ENCODE measurements at regions not wholly inside any gene's neighbourhood (a gene's known extent, or its start where the extent isn't known, plus 50 kb on each side); places are given as distances from the start of the nearest gene placed in this dataset.

DNA sequence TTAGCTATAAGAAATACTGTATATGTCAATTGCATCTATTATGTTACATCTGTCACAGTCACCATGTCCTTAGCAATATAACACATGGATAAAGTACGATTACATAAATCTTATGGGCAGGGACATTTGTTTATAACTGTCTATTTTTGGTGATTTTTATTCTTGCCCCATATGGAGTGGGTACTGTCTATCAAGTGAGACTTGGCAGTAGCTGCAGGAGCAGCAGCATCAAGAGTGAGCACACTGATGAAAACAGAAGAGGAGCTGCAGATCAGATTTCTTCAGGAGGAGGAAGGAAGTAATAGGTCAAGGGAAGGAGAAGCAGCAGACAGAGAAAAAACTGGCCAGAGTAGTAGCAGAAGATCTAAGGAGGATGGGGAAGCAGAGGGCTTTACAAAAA, 516.7 kb downstream of the C6orf118 start:
- no peak overlapping the region for H3K4me3 ChIP-seq (ENCODE audit: low read length in 2 of 2)
- H3K9me3 ChIP-seq (ENCODE audit: control insufficient read depth in 2 of 2, low read length in 2 of 2) = no peaks in the 10 kb centered on the region
- H3K27ac ChIP-seq (ENCODE audit: low read length) = no peak overlapping the region
- H3K36me3 ChIP-seq (ENCODE audit: control insufficient read depth in 2 of 2, insufficient read depth in 2 of 2, low read length in 2 of 2) = no peaks in the 10 kb centered on the region
- no peaks in the 10 kb centered on the region for H3K27me3 ChIP-seq (ENCODE audit: control insufficient read depth in 1 of 2, insufficient read depth in 2 of 2, low read length in 2 of 2)
- H3K4me1 ChIP-seq (ENCODE audit: control insufficient read depth, insufficient read depth, low read length) = peaks cover 8% of the 10 kb centered on the region
- H3K9ac ChIP-seq (ENCODE audit: low read length in 2 of 2) = no peak overlapping the region

DNA sequence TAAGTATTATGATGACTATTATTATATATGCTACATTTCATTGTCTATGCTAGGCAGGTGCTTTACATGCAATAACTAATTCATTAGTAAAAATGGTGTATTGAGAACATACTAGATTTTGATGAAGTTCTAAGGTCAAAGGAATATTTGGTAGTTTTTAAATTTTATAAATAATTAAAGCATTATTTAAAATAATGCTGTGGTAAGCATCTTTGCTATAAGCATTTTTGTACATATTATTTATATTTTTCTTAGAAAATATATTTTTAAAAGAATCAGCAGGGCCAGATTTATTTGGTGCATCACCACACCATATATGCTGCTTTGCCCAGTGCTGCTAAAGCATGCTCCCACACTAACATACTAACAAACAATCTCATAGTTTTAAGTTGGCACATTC, 517.9 kb downstream of the C6orf118 start:
- H3K27ac ChIP-seq (ENCODE audit: low read length) = no peak overlapping the region
- H3K36me3 ChIP-seq (ENCODE audit: control insufficient read depth in 2 of 2, insufficient read depth in 2 of 2, low read length in 2 of 2) = no peaks in the 10 kb centered on the region
- H3K27me3 ChIP-seq (ENCODE audit: control insufficient read depth in 1 of 2, insufficient read depth in 2 of 2, low read length in 2 of 2) = no peaks in the 10 kb centered on the region
- H3K4me1 ChIP-seq (ENCODE audit: control insufficient read depth, insufficient read depth, low read length) = peaks cover 4% of the 10 kb centered on the region
- no peak overlapping the region for H3K9ac ChIP-seq (ENCODE audit: low read length in 2 of 2)
- H3K9me3 ChIP-seq (ENCODE audit: control insufficient read depth in 2 of 2, low read length in 2 of 2) = no peaks in the 10 kb centered on the region
- H3K4me3 ChIP-seq (ENCODE audit: low read length in 2 of 2) = no peak overlapping the region

- no peaks in the 10 kb centered on the region for H3K36me3 ChIP-seq (ENCODE audit: control insufficient read depth in 2 of 2, insufficient read depth in 2 of 2, low read length in 2 of 2)
- H3K4me1 ChIP-seq (ENCODE audit: control insufficient read depth, insufficient read depth, low read length) = no peaks in the 10 kb centered on the region
- H3K27me3 ChIP-seq (ENCODE audit: control insufficient read depth in 1 of 2, insufficient read depth in 2 of 2, low read length in 2 of 2) = no peaks in the 10 kb centered on the region
- no peaks in the 10 kb centered on the region for H3K9me3 ChIP-seq (ENCODE audit: control insufficient read depth in 2 of 2, low read length in 2 of 2)
- H3K4me3 ChIP-seq (ENCODE audit: low read length in 2 of 2) = no peak overlapping the region
- no peak overlapping the region for H3K27ac ChIP-seq (ENCODE audit: low read length)
- no peak overlapping the region for H3K9ac ChIP-seq (ENCODE audit: low read length in 2 of 2)
Measured at GRCh38 chr6:164763788-164764187, 545.6 kb downstream of the C6orf118 start.

DNA sequence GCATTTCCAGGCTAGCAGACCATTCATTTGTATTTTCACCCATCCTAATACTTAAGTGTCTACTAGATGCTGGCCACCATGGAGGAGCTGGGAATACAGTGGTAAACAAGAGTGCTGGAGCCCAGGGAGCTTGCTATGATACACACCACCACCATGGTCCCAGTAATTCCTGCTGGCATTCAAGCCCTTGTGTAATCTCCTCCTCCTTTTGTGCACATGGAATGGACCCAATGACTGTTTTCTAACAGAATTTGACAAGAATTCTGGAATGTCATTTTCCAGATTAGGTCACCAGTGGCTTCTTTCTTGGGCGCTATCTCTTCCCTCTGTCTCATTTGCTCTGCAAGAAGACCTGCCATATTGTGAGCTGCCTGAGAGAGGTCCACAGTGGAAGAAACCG, 552.0 kb downstream of the C6orf118 start:
- H3K4me3 ChIP-seq (ENCODE audit: low read length in 2 of 2) = no peak overlapping the region
- H3K27me3 ChIP-seq (ENCODE audit: control insufficient read depth in 1 of 2, insufficient read depth in 2 of 2, low read length in 2 of 2) = no peaks in the 10 kb centered on the region
- H3K36me3 ChIP-seq (ENCODE audit: control insufficient read depth in 2 of 2, insufficient read depth in 2 of 2, low read length in 2 of 2) = no peaks in the 10 kb centered on the region
- no peaks in the 10 kb centered on the region for H3K4me1 ChIP-seq (ENCODE audit: control insufficient read depth, insufficient read depth, low read length)
- no peak overlapping the region for H3K9ac ChIP-seq (ENCODE audit: low read length in 2 of 2)
- no peak overlapping the region for H3K27ac ChIP-seq (ENCODE audit: low read length)
- no peaks in the 10 kb centered on the region for H3K9me3 ChIP-seq (ENCODE audit: control insufficient read depth in 2 of 2, low read length in 2 of 2)

- H3K9me3 ChIP-seq (ENCODE audit: control insufficient read depth in 2 of 2, low read length in 2 of 2) = no peaks in the 10 kb centered on the region
- no peaks in the 10 kb centered on the region for H3K4me1 ChIP-seq (ENCODE audit: control insufficient read depth, insufficient read depth, low read length)
- no peak overlapping the region for H3K4me3 ChIP-seq (ENCODE audit: low read length in 2 of 2)
- H3K36me3 ChIP-seq (ENCODE audit: control insufficient read depth in 2 of 2, insufficient read depth in 2 of 2, low read length in 2 of 2) = no peaks in the 10 kb centered on the region
- H3K27me3 ChIP-seq (ENCODE audit: control insufficient read depth in 1 of 2, insufficient read depth in 2 of 2, low read length in 2 of 2) = no peaks in the 10 kb centered on the region
- no peak overlapping the region for H3K27ac ChIP-seq (ENCODE audit: low read length)
- H3K9ac ChIP-seq (ENCODE audit: low read length in 2 of 2) = no peak overlapping the region
Measured at GRCh38 chr6:164756723-164757122, 552.7 kb downstream of the C6orf118 start.

DNA sequence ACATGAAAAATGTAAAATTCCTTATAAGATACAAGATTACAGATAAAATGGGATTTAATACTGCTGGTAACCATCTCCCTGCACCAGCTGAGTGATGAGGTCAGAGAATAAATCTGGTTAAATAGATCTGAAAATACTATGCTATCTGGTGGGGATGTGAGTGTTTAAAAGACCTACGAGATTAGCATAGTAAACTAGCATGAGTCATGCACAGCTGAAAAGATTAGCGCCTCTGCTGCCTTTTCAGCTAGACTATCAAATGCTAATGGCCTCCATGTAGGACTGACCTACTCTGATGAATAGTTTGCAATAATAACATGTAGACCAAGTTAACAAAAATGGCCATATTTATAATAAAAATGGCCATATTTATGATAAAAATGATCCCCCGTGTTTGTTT, 553.3 kb downstream of the C6orf118 start:
- Histone ChIP-seq H3K9me3 (ENCODE audit: control insufficient read depth in 2 of 2, low read length in 2 of 2) (no peaks in the 10 kb centered on the region), H3K4me3 (ENCODE audit: low read length in 2 of 2) (no peak overlapping the region), H3K36me3 (ENCODE audit: control insufficient read depth in 2 of 2, insufficient read depth in 2 of 2, low read length in 2 of 2) (no peaks in the 10 kb centered on the region), H3K4me1 (ENCODE audit: control insufficient read depth, insufficient read depth, low read length) (no peaks in the 10 kb centered on the region), H3K27me3 (ENCODE audit: control insufficient read depth in 1 of 2, insufficient read depth in 2 of 2, low read length in 2 of 2) (no peaks in the 10 kb centered on the region), H3K27ac (ENCODE audit: low read length) (no peak overlapping the region), H3K9ac (ENCODE audit: low read length in 2 of 2) (no peak overlapping the region)

GRCh38 chr6:164753517-164753916, 555.9 kb downstream of the C6orf118 start:
- peaks cover 4% of the 10 kb centered on the region for H3K4me1 ChIP-seq (ENCODE audit: control insufficient read depth, insufficient read depth, low read length)
- no peak overlapping the region for H3K4me3 ChIP-seq (ENCODE audit: low read length in 2 of 2)
- H3K9me3 ChIP-seq (ENCODE audit: control insufficient read depth in 2 of 2, low read length in 2 of 2) = no peaks in the 10 kb centered on the region
- H3K9ac ChIP-seq (ENCODE audit: low read length in 2 of 2) = no peak overlapping the region
- no peaks in the 10 kb centered on the region for H3K36me3 ChIP-seq (ENCODE audit: control insufficient read depth in 2 of 2, insufficient read depth in 2 of 2, low read length in 2 of 2)
- H3K27ac ChIP-seq (ENCODE audit: low read length) = no peak overlapping the region
- no peaks in the 10 kb centered on the region for H3K27me3 ChIP-seq (ENCODE audit: control insufficient read depth in 1 of 2, insufficient read depth in 2 of 2, low read length in 2 of 2)

DNA sequence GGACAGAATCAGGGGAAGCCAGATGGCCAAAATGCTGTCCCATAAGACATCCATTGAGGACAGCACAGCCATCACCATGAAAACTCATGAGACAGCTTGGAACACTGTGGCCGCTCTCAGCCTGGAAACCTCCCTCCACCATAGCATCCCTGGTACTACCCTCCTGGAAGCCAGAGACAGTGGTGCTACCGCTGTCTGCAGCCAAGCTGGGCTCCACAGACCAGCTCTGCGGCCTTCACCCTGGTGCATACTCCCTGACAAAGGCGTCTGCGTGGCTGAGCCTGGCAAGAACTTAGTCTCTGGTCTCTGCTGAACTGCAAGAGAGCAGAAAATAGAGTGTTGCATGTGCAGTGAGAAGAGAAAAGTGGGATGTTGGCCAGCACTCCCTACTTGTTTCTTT, 558.0 kb downstream of the C6orf118 start:
- H3K4me3 ChIP-seq (ENCODE audit: low read length in 2 of 2) = no peak overlapping the region

GRCh38 chr6:164750128-164750527, 559.3 kb downstream of the C6orf118 start:
- Histone ChIP-seq H3K36me3 (ENCODE audit: control insufficient read depth in 2 of 2, insufficient read depth in 2 of 2, low read length in 2 of 2) (no peaks in the 10 kb centered on the region), H3K27me3 (ENCODE audit: control insufficient read depth in 1 of 2, insufficient read depth in 2 of 2, low read length in 2 of 2) (no peaks in the 10 kb centered on the region), H3K4me1 (ENCODE audit: control insufficient read depth, insufficient read depth, low read length) (peaks cover 4% of the 10 kb centered on the region), H3K27ac (ENCODE audit: low read length) (no peak overlapping the region), H3K9ac (ENCODE audit: low read length in 2 of 2) (no peak overlapping the region), H3K9me3 (ENCODE audit: control insufficient read depth in 2 of 2, low read length in 2 of 2) (no peaks in the 10 kb centered on the region), H3K4me3 (ENCODE audit: low read length in 2 of 2) (no peak overlapping the region)

More for the DNA sequence above, 558.0 kb downstream of the C6orf118 start:
- Histone ChIP-seq H3K9ac (ENCODE audit: low read length in 2 of 2) (no peak overlapping the region), H3K27ac (ENCODE audit: low read length) (no peak overlapping the region), H3K4me1 (ENCODE audit: control insufficient read depth, insufficient read depth, low read length) (peaks cover 4% of the 10 kb centered on the region), H3K36me3 (ENCODE audit: control insufficient read depth in 2 of 2, insufficient read depth in 2 of 2, low read length in 2 of 2) (no peaks in the 10 kb centered on the region), H3K9me3 (ENCODE audit: control insufficient read depth in 2 of 2, low read length in 2 of 2) (no peaks in the 10 kb centered on the region), H3K27me3 (ENCODE audit: control insufficient read depth in 1 of 2, insufficient read depth in 2 of 2, low read length in 2 of 2) (no peaks in the 10 kb centered on the region)

GRCh38 chr6:164749221-164750064, 560.0 kb downstream of the C6orf118 start:
- H3K27me3 ChIP-seq (ENCODE audit: control insufficient read depth in 1 of 2, insufficient read depth in 2 of 2, low read length in 2 of 2) = no peaks in the 10 kb centered on the region
- no peak overlapping the region for H3K27ac ChIP-seq (ENCODE audit: low read length)
- H3K4me3 ChIP-seq (ENCODE audit: low read length in 2 of 2) = peak overlapping the region in 1 of 2 donors; percentile 15
- no peaks in the 10 kb centered on the region for H3K9me3 ChIP-seq (ENCODE audit: control insufficient read depth in 2 of 2, low read length in 2 of 2)
- H3K4me1 ChIP-seq (ENCODE audit: control insufficient read depth, insufficient read depth, low read length) = peaks cover 4% of the 10 kb centered on the region
- no peak overlapping the region for H3K9ac ChIP-seq (ENCODE audit: low read length in 2 of 2)
- H3K36me3 ChIP-seq (ENCODE audit: control insufficient read depth in 2 of 2, insufficient read depth in 2 of 2, low read length in 2 of 2) = no peaks in the 10 kb centered on the region

- Histone ChIP-seq H3K4me3 (ENCODE audit: low read length in 2 of 2) (no peak overlapping the region), H3K9ac (ENCODE audit: low read length in 2 of 2) (no peak overlapping the region), H3K36me3 (ENCODE audit: control insufficient read depth in 2 of 2, insufficient read depth in 2 of 2, low read length in 2 of 2) (no peaks in the 10 kb centered on the region), H3K27me3 (ENCODE audit: control insufficient read depth in 1 of 2, insufficient read depth in 2 of 2, low read length in 2 of 2) (no peaks in the 10 kb centered on the region), H3K4me1 (ENCODE audit: control insufficient read depth, insufficient read depth, low read length) (peaks cover under 1% of the 10 kb centered on the region), H3K9me3 (ENCODE audit: control insufficient read depth in 2 of 2, low read length in 2 of 2) (no peaks in the 10 kb centered on the region), H3K27ac (ENCODE audit: low read length) (no peak overlapping the region)
Measured at GRCh38 chr6:164744301-164744700, 565.1 kb downstream of the C6orf118 start.

Measured in stomach smooth muscle (tissue), 2 donors.